Lower leg skin (tissue), 3 donors: ENCODE measurements at regions not wholly inside any gene's neighbourhood (a gene's known extent, or its start where the extent isn't known, plus 50 kb on each side); places are given as distances from the start of the nearest gene placed in this dataset.
"Not testable (repeated sequence)": the region's sequence is repeated elsewhere in the genome, so short reads cannot be mapped to it uniquely, and the experiment has no call there.

Experiments used
- POLR2A ChIP-seq, 2 donors: fragments of 450-650 bp; IDR thresholded peaks; one replicate each; pipeline ENCODE4 v1.6.1; 2016 to 2017; ENCODE audit warnings: antibody characterized with exemption in 2 of 2, mild to moderate bottlenecking in 1 of 2, moderate library complexity in 1 of 2
- TF ChIP-seq, protein P1 (sequence below), 3 donors: fragments of 450-650 bp; IDR thresholded peaks; one replicate each; pipeline ENCODE4 v1.5.1; 2016; ENCODE audit warnings: antibody characterized with exemption in 3 of 3, mild to moderate bottlenecking in 3 of 3, moderate library complexity in 2 of 3

DNA sequence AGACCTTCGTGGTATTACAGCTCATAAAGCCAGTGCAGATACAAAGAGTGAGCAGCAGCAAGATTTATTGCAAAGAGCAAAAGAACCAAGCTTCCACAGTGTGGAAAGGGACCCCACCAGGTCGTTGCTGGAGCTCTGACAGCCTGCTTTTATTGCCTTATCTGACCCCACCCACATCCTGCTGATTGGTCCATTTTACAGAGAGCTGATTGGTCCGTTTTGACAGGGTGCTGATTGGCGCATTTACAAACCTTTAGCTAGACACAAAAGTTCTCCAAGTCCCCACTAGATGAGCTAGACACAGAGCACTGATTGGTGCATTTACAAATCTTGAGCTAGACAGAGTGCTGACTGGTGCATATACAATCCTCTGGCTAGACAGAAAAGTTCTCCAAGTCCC lies 74.9 kb upstream of the ATP5MC3 start:
- TF ChIP-seq, protein P1, sequence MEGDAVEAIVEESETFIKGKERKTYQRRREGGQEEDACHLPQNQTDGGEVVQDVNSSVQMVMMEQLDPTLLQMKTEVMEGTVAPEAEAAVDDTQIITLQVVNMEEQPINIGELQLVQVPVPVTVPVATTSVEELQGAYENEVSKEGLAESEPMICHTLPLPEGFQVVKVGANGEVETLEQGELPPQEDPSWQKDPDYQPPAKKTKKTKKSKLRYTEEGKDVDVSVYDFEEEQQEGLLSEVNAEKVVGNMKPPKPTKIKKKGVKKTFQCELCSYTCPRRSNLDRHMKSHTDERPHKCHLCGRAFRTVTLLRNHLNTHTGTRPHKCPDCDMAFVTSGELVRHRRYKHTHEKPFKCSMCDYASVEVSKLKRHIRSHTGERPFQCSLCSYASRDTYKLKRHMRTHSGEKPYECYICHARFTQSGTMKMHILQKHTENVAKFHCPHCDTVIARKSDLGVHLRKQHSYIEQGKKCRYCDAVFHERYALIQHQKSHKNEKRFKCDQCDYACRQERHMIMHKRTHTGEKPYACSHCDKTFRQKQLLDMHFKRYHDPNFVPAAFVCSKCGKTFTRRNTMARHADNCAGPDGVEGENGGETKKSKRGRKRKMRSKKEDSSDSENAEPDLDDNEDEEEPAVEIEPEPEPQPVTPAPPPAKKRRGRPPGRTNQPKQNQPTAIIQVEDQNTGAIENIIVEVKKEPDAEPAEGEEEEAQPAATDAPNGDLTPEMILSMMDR (IDR thresholded peaks at IDR 0.05) = not testable (repeated sequence)
- not testable (repeated sequence) for TF ChIP-seq POLR2A (IDR thresholded peaks at IDR 0.05)
